Type B pancreatic cell (in vitro differentiated cells): ENCODE measurements at regions not wholly inside any gene's neighbourhood (a gene's known extent, or its start where the extent isn't known, plus 50 kb on each side); places are given as distances from the start of the nearest gene placed in this dataset.
"Not testable (repeated sequence)": the region's sequence is repeated elsewhere in the genome, so short reads cannot be mapped to it uniquely, and the experiment has no call there.

Experiments
- DNase-seq: peaks from one replicate; pipeline ENCODE4 v3.0.0; 2021; ENCODE audit warnings: mixed read lengths; ENCODE audit not compliant: unreplicated experiment; ENCODE audit errors: extremely low spot score
- H3K27ac Mint-ChIP-seq: 2 replicates; pipeline ENCODE4 v1.8.0; 2021; ENCODE audit warnings: mild to moderate bottlenecking, mixed read lengths
- H3K27me3 Mint-ChIP-seq: 2 replicates; pipeline ENCODE4 v1.8.0; 2021; ENCODE audit warnings: mixed read lengths
- H3K36me3 Mint-ChIP-seq: 2 replicates; pipeline ENCODE4 v1.8.0; 2021; ENCODE audit warnings: mixed read lengths
- H3K4me1 Mint-ChIP-seq: one replicate; pipeline ENCODE4 v1.8.0; 2021; ENCODE audit warnings: mixed read lengths; ENCODE audit not compliant: unreplicated experiment
- H3K4me3 Mint-ChIP-seq: 2 replicates; pipeline ENCODE4 v1.8.0; 2021; ENCODE audit warnings: mild to moderate bottlenecking, mixed read lengths
- H3K9me3 Mint-ChIP-seq: 2 replicates; pipeline ENCODE4 v1.8.0; 2021; ENCODE audit warnings: mixed read lengths
- CTCF ChIP-seq: fragments of 200-600 bp; sonication (generic); conservative IDR thresholded peaks from 2 replicates; pipeline ENCODE4 v1.5.0; 2021; ENCODE audit warnings: antibody characterized with exemption, mild to moderate bottlenecking

GRCh38 chr4:44978020-44978419 lies 251.7 kb upstream of the GNPDA2 start:
- H3K27ac Mint-ChIP-seq, result no peak overlapping the region
- H3K9me3 Mint-ChIP-seq, result no peaks in the 10 kb centered on the region
- no peaks in the 10 kb centered on the region for H3K4me1 Mint-ChIP-seq
- H3K4me3 Mint-ChIP-seq, result no peak overlapping the region
- no peak for DNase-seq
- no peaks in the 10 kb centered on the region for H3K27me3 Mint-ChIP-seq
- no peak for TF ChIP-seq CTCF
- no peaks in the 10 kb centered on the region for H3K36me3 Mint-ChIP-seq

GRCh38 chr4:44965435-44966095 lies 239.2 kb upstream of the GNPDA2 start:
- no peak for DNase-seq
- H3K27me3 Mint-ChIP-seq, result no peaks in the 10 kb centered on the region
- peaks cover 6% of the 10 kb centered on the region for H3K9me3 Mint-ChIP-seq
- no peak overlapping the region for H3K27ac Mint-ChIP-seq
- peaks cover 6% of the 10 kb centered on the region for H3K4me1 Mint-ChIP-seq
- no peak for TF ChIP-seq CTCF
- no peaks in the 10 kb centered on the region for H3K36me3 Mint-ChIP-seq
- no peak overlapping the region for H3K4me3 Mint-ChIP-seq

- not testable (repeated sequence) for H3K4me3 Mint-ChIP-seq, H3K36me3 Mint-ChIP-seq, H3K27ac Mint-ChIP-seq, H3K27me3 Mint-ChIP-seq, H3K9me3 Mint-ChIP-seq, H3K4me1 Mint-ChIP-seq, DNase-seq
Observed at GRCh38 chr4:44964086-44964485, 237.7 kb upstream of the GNPDA2 start.

GRCh38 chr4:44961001-44961755 lies 234.8 kb upstream of the GNPDA2 start:
- Mint-ChIP-seq H3K27ac (no peak overlapping the region), H3K9me3 (peaks cover 6% of the 10 kb centered on the region), H3K4me3 (no peak overlapping the region), H3K36me3 (no peaks in the 10 kb centered on the region), H3K27me3 (no peaks in the 10 kb centered on the region), H3K4me1 (peaks cover 6% of the 10 kb centered on the region)
- DNase-seq, result no peak
- TF ChIP-seq CTCF, result no peak

GRCh38 chr4:44931720-44932119 lies 205.4 kb upstream of the GNPDA2 start:
- no peaks in the 10 kb centered on the region for H3K27me3 Mint-ChIP-seq
- no peak for TF ChIP-seq CTCF
- DNase-seq, result no peak
- H3K9me3 Mint-ChIP-seq, result no peaks in the 10 kb centered on the region
- H3K36me3 Mint-ChIP-seq, result no peaks in the 10 kb centered on the region
- H3K4me3 Mint-ChIP-seq, result no peak overlapping the region
- no peak overlapping the region for H3K27ac Mint-ChIP-seq
- peaks cover 4% of the 10 kb centered on the region for H3K4me1 Mint-ChIP-seq

GRCh38 chr4:44928785-44929184 lies 202.4 kb upstream of the GNPDA2 start:
- no peak for TF ChIP-seq CTCF

More at GRCh38 chr4:44928785-44929184, 202.4 kb upstream of the GNPDA2 start:
- H3K4me1 Mint-ChIP-seq, result peaks cover 4% of the 10 kb centered on the region
- no peaks in the 10 kb centered on the region for H3K9me3 Mint-ChIP-seq
- peaks cover 4% of the 10 kb centered on the region for H3K27me3 Mint-ChIP-seq
- no peaks in the 10 kb centered on the region for H3K36me3 Mint-ChIP-seq
- H3K27ac Mint-ChIP-seq, result no peak overlapping the region
- no peak for DNase-seq
- H3K4me3 Mint-ChIP-seq, result no peak overlapping the region
